Prostate gland (tissue), 2 donors: ENCODE measurements at regions not wholly inside any gene's neighbourhood (a gene's known extent, or its start where the extent isn't known, plus 50 kb on each side); places are given as distances from the start of the nearest gene placed in this dataset.

Source experiments
- DNase-seq: peaks from one replicate; pipeline ENCODE4 v3.0.0-alpha.2; 2019; ENCODE audit warnings: low spot score
- H3K27ac ChIP-seq, 2 donors: fragments of 200-600 bp; sonication (generic); 2 replicates each; pipeline ENCODE4 v1.5.1; 2017 to 2019
- H3K27me3 ChIP-seq: fragments of 200-600 bp; sonication (generic); replicated peaks from 2 replicates; pipeline ENCODE4 v1.5.1; 2019; ENCODE audit not compliant: insufficient read depth
- H3K36me3 ChIP-seq, 2 donors: fragments of 200-600 bp; sonication (generic); 1 replicate in 1 of 2; 2 replicates in 1 of 2; pipeline versions ENCODE4 v1.5.1 to v1.8.1; 2017 to 2019
- H3K4me1 ChIP-seq: fragments of 200-600 bp; sonication (generic); replicated peaks from 2 replicates; pipeline ENCODE4 v1.5.1; 2019
- H3K4me3 ChIP-seq, 2 donors: fragments of 200-600 bp; sonication (generic); 2 replicates each; pipeline ENCODE4 v1.5.1; 2017 to 2019
- H3K9me3 ChIP-seq: fragments of 200-600 bp; sonication (generic); 2 replicates; pipeline ENCODE4 v1.5.1; 2017
- CTCF ChIP-seq, 4 experiments: fragments of 200-600 bp in 2 of 4; fragments of 450-650 bp in 2 of 4; sonication (generic) in 2 of 4; IDR thresholded peaks; 1 replicate in 3 of 4; 2 replicates in 1 of 4; pipeline ENCODE4 v1.5.1; 2016 to 2019; ENCODE audit warnings: antibody characterized with exemption in 4 of 4, mild to moderate bottlenecking in 2 of 4, moderate library complexity in 2 of 4
- POLR2A ChIP-seq: fragments of 450-650 bp; IDR thresholded peaks from one replicate; pipeline ENCODE4 v1.6.1; 2016; ENCODE audit warnings: antibody characterized with exemption, mild to moderate bottlenecking
- POLR2AphosphoS5 ChIP-seq: sonication (generic); formaldehyde crosslinking; IDR thresholded peaks from one replicate; pipeline ENCODE4 v1.6.1; 2017; ENCODE audit warnings: antibody characterized with exemption
- WGBS: methylation state at CpG from one replicate; pipeline ENCODE4 v1.1.5; 2018; 5-methylcytosine and 5-hydroxymethylcytosine counted together
- intact Hi-C: fragments of 100-400 bp; cut with DNase I; formaldehyde crosslinking; loops from one replicate; pipeline ENCODE4 v1.14.2; 2022

- Histone ChIP-seq H3K4me3 (no peak overlapping the region), H3K27ac (no peak overlapping the region), H3K36me3 (no peaks in the 10 kb centered on the region), H3K4me1 (no peaks in the 10 kb centered on the region), H3K27me3 (no peaks in the 10 kb centered on the region), H3K9me3 (no peaks in the 10 kb centered on the region)
- intact Hi-C loops = no loop called here
- 81% methylated on average over 3 of the region's 3 CpGs for WGBS
- no peak for DNase-seq
- TF ChIP-seq CTCF (IDR thresholded peaks at IDR 0.05) (no peak), POLR2A (no peak), POLR2AphosphoS5 (no peak)
Measured at GRCh38 chr4:125042041-125042440, 272.7 kb upstream of the FAT4 start.

GRCh38 chr4:125041372-125041930 is 273.3 kb upstream of the FAT4 start:
- H3K27me3 ChIP-seq = no peaks in the 10 kb centered on the region
- H3K27ac ChIP-seq = no peak overlapping the region
- TF ChIP-seq POLR2A (no peak), CTCF (IDR thresholded peaks at IDR 0.05) (no peak), POLR2AphosphoS5 (no peak)
- WGBS = 65% methylated on average over 3 of the region's 3 CpGs
- H3K9me3 ChIP-seq = no peaks in the 10 kb centered on the region
- H3K4me1 ChIP-seq = no peaks in the 10 kb centered on the region
- no peak for DNase-seq
- intact Hi-C loops = no loop called here
- H3K36me3 ChIP-seq = no peaks in the 10 kb centered on the region
- no peak overlapping the region for H3K4me3 ChIP-seq

GRCh38 chr4:125039550-125039949 is 275.2 kb upstream of the FAT4 start:
- no peak for DNase-seq
- Histone ChIP-seq H3K4me1 (no peaks in the 10 kb centered on the region), H3K36me3 (no peaks in the 10 kb centered on the region), H3K4me3 (no peak overlapping the region), H3K27ac (no peak overlapping the region), H3K27me3 (no peaks in the 10 kb centered on the region), H3K9me3 (no peaks in the 10 kb centered on the region)
- whole genome bisulfite sequencing = 70% methylated on average over 5 of the region's 5 CpGs
- TF ChIP-seq POLR2A (no peak), POLR2AphosphoS5 (no peak), CTCF (IDR thresholded peaks at IDR 0.05) (no peak)
- intact Hi-C loops = no loop called here

- H3K27me3 ChIP-seq = no peaks in the 10 kb centered on the region
- intact Hi-C loops = no loop called here
- 89% methylated on average over 6 of the region's 6 CpGs for WGBS
- no peaks in the 10 kb centered on the region for H3K9me3 ChIP-seq
- TF ChIP-seq POLR2AphosphoS5 (no peak), CTCF (IDR thresholded peaks at IDR 0.05) (no peak), POLR2A (no peak)
- DNase-seq = no peak
- no peaks in the 10 kb centered on the region for H3K4me1 ChIP-seq
- H3K4me3 ChIP-seq = no peak overlapping the region
- H3K36me3 ChIP-seq = no peaks in the 10 kb centered on the region
- H3K27ac ChIP-seq = no peak overlapping the region
Measured at GRCh38 chr4:125022855-125023501, 291.8 kb upstream of the FAT4 start.

GRCh38 chr4:125021189-125021588 is 293.6 kb upstream of the FAT4 start:
- Histone ChIP-seq H3K27ac (no peak overlapping the region), H3K36me3 (no peaks in the 10 kb centered on the region), H3K9me3 (no peaks in the 10 kb centered on the region), H3K27me3 (no peaks in the 10 kb centered on the region), H3K4me1 (no peaks in the 10 kb centered on the region), H3K4me3 (no peak overlapping the region)
- intact Hi-C loops = no loop called here
- no peak for TF ChIP-seq POLR2AphosphoS5
- no peak for TF ChIP-seq CTCF (IDR thresholded peaks at IDR 0.05)
- TF ChIP-seq POLR2A = no peak
- 73% methylated on average over 1 of the region's 1 CpG for WGBS
- no peak for DNase-seq
